Muscle of arm (tissue), 1 donor: ENCODE measurements at regions not wholly inside any gene's neighbourhood (a gene's known extent, or its start where the extent isn't known, plus 50 kb on each side); places are given as distances from the start of the nearest gene placed in this dataset.
"Not testable (repeated sequence)": the region's sequence is repeated elsewhere in the genome, so short reads cannot be mapped to it uniquely, and the experiment has no call there.

Experiments used
- DNase-seq: peaks from one replicate; pipeline ENCODE4 v3.0.0-alpha.2; 2013

DNA sequence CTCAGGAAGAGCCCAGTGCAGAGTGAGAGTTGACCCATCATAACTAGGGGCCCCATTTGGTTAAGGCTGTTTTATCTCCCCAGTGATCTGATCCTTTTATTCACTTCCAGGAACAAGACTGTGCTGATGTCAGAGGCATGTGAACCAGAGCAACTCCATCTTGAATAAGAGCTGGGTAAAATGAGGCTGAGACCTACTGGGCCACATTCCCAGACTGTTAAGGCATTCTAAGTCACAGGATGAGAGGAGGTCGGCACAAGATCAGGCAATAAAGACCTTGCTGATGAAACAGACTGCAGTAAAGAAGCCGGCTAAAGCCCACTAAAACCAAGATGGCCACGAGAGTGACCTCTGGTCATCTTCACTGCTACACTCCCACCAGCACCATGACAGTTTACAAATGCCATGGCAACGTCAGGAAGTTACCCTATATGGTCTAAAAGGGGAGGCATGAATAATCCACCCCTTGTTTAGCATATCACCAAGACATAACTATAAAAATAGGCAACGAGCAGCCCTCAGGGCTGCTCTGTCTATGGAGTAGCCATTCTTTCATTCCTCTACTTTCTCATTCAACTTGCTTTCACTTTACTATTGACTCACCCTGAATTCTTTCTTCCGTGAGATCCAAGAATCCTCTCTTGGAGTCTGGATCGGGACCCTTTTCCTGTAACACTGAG, 55.3 kb upstream of the CHST15 start:
- not testable (repeated sequence) for DNase-seq

DNA sequence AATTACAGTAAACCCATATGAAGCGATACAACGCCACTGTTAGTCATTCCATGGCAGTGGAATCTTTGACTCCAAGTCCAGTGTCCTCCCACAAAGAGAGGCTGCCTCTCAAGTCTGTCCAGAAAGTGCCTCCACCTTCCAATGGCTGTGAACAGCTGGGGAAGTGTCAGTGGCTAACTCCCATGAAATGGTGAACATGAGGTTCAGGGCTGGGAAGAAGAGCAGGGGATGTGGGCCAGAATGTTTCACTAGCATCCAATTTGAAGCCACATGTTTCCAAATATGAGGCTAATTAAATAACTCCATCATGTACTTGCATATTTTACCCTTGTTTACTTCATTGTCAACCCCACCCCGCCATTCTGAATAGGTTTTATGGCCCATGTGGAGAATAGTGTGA, 53.1 kb upstream of the CHST15 start:
- DNase-seq, result no peak

DNA sequence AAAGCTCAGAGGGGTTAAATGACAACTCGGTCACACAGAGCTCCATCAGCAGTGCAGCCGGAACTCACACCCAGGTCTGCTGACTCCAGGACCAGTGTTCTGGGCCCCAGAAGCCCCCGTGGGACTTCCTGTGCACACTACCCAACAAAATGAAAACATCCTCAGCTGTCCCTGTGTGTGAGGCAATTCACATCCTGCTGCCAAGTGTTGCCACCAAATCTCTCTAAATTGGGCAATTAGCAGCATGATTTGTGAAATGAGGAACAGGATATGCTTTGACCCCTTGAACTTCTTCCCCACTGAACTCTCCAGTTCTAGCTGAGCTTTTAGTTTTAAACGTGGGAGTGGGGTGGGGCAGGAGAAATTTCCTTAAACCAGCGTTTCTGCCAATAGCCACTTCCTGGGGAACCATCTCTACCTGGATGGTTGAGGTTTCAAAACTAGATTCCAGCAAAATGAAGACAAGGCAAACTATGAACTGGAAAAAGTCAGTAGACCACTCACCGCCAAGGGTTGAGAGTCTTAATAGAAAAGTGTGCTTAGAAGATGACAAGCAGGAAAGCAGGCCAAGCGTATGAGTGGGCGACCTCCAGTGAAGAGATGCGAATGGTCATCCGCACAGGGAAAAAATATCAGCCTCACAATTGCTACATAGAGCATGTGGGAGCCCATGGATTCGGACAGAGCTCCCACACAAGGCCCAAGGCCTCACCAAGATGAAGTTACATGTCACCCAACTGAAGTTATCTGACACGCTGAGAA, 51.9 kb upstream of the CHST15 start:
- DNase-seq, result no peak

DNA sequence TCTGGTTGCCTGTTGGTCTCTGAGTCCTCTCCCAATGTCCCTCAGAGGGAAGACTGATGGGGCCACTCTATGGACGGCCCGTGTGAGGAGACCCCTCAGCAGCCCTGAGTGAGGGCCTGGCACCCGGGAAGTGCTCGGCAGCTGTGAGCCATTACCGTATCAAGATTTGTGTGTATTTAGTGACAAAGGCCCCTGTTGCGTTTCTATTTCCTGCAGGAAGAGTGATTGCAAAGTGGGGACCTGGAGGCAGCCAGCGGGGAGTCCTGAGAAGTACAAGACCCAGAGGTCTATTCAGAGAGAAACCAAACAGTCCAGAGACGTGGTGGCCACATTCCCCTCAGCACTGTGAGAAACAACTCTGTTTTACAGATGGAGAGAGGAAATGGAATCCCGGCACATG, 51.1 kb upstream of the CHST15 start:
- no peak for DNase-seq

DNA sequence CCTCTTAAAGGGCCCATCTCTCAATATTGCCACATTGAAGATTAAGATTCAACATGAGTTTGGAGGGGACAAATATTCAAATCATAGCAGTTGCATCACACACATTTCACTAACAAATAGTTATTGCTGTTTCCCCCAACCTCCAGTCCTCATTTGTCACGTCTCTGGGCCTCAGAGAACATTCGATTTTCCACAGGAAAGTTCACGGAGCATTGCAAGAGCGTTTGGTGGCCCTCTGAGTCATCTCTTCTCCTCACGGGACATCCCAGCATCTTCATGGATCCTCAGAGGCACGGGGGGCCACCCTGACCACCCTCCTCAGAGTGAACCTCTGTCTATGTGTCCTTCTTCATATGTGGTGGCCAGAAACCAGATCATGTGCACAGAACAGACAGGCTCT, 50.3 kb upstream of the CHST15 start:
- no peak for DNase-seq
